Fibroblast of skin of right quadriceps (primary cell): ENCODE measurements at regions not wholly inside any gene's neighbourhood (a gene's known extent, or its start where the extent isn't known, plus 50 kb on each side); places are given as distances from the start of the nearest gene placed in this dataset.
"Not testable (repeated sequence)": the region's sequence is repeated elsewhere in the genome, so short reads cannot be mapped to it uniquely, and the experiment has no call there.

ENCODE experiments used
- DNase-seq: peaks from one replicate; pipeline ENCODE4 v3.0.0-alpha.2; 2013

GRCh38 chr5:68020461-68020969, 195.0 kb upstream of the PIK3R1 start:
- not testable (repeated sequence) for DNase-seq

GRCh38 chr5:68015381-68016302, 199.9 kb upstream of the PIK3R1 start:
- DNase-seq: no peak

GRCh38 chr5:68012831-68013230, 202.7 kb upstream of the PIK3R1 start:
- no peak for DNase-seq

GRCh38 chr5:68012429-68012828, 203.1 kb upstream of the PIK3R1 start:
- peak; percentile 62 for DNase-seq

- peak; percentile 61 for DNase-seq
Measured at GRCh38 chr5:68011801-68012200, 203.8 kb upstream of the PIK3R1 start.

- DNase-seq: no peak
Measured at GRCh38 chr5:68011259-68011760, 204.2 kb upstream of the PIK3R1 start.

GRCh38 chr5:68010740-68011139, 204.8 kb upstream of the PIK3R1 start:
- no peak for DNase-seq

GRCh38 chr5:68007451-68007850, 208.1 kb upstream of the PIK3R1 start:
- DNase-seq: peak; percentile 70

GRCh38 chr5:68002836-68003235, 212.7 kb upstream of the PIK3R1 start:
- DNase-seq: no peak

- peak; percentile 41 for DNase-seq
Measured at GRCh38 chr5:68000805-68001204, 214.8 kb upstream of the PIK3R1 start.

GRCh38 chr5:67999391-67999790, 216.2 kb upstream of the PIK3R1 start:
- DNase-seq: no peak

- peak; percentile 41 for DNase-seq
Measured at GRCh38 chr5:67998709-67999261, 216.8 kb upstream of the PIK3R1 start.

- no peak for DNase-seq
Measured at GRCh38 chr5:67997892-67998457, 217.6 kb upstream of the PIK3R1 start.

- no peak for DNase-seq
Measured at GRCh38 chr5:67997148-67997547, 218.4 kb upstream of the PIK3R1 start.

GRCh38 chr5:67996596-67996995, 219.0 kb upstream of the PIK3R1 start:
- DNase-seq: no peak

GRCh38 chr5:67992923-67993322, 222.6 kb upstream of the PIK3R1 start:
- DNase-seq: peak; percentile 55

- peak; percentile 62 for DNase-seq
Measured at GRCh38 chr5:67989456-67989855, 226.1 kb upstream of the PIK3R1 start.

GRCh38 chr5:67986761-67987160, 228.8 kb upstream of the PIK3R1 start:
- no peak for DNase-seq

- no peak for DNase-seq
Measured at GRCh38 chr5:67985686-67986387, 229.7 kb upstream of the PIK3R1 start.

GRCh38 chr5:67984546-67984945, 231.0 kb upstream of the PIK3R1 start:
- no peak for DNase-seq

- peak; percentile 90 for DNase-seq
Measured at GRCh38 chr5:67983251-67984110, 232.1 kb upstream of the PIK3R1 start.

GRCh38 chr5:67982160-67982559, 233.4 kb upstream of the PIK3R1 start:
- not testable (repeated sequence) for DNase-seq
